NCI-H69 (cell line): ENCODE measurements at regions not wholly inside any gene's neighbourhood (a gene's known extent, or its start where the extent isn't known, plus 50 kb on each side); places are given as distances from the start of the nearest gene placed in this dataset.

Experiments
- DNase-seq: peaks from one replicate; lab custom pipeline; 2025; lab: John Stamatoyannopoulos, UW

DNA sequence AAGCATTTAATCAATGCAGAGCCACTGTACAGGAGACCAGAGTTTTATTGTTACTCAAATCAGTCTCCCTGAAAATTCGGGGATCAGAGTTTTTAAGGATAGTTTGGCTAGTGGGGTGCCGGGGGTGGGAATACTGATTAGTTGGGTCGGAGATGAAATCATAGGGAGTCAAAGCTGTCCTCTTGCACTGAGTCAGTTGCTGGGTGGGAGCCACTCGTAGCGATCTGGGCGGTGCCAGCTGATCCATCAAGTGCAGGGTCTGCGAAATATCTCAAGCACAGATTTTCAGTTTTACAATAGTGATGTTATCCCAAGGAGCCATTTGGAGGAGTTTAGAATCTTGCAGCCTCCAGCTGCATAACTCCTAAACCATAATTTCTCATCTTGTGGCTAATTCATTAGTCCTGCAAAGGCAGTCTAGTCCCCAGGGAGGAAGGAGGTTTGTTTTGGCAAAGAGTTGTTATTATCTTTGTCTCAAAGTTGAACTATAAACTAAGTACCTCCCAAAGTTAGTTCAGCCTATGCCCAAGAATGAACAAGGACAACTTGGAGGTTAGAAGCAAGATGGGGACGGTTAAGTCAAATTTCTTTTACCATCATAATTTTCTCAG, 169.4 kb upstream of the PLEKHG7 start:
- DNase-seq = peak; percentile 20

DNA sequence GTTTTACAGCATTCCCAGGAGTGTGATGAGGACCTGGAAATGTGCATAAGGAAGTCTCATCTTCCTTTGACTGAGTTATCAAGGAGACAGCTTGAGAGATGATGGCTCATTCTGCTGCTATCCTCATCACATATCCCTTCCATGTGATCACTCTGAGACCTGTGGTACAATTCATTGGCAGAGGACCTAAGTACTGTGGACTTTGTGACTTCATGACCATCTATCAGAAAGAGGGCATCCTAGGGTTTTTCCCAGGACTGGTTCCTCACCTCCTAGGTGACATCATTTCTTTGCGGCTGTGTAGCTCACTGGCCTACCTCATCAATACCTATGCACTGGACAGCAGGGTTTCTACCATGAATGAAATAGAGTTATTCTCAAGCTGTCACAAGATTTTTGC, 172.1 kb upstream of the PLEKHG7 start:
- DNase-seq = no peak

DNA sequence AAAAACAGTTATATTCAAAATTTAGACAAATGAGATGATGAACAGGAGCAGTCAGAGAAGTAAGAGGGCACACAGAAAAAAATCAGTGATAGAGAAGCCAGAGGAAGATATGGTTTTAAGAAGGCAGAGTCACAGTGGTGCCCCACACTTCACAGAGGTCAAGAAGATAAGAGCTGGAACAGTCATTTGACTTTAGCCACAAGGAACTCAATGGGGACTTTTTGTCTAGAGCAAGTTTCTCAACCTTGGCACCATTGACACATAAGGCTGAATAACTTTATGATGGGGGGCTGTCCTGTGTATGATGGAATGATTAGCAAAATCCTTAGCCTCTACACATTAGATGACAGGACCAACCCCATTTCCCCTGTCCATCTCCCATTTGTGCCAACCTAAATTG, 172.8 kb upstream of the PLEKHG7 start:
- no peak for DNase-seq

DNA sequence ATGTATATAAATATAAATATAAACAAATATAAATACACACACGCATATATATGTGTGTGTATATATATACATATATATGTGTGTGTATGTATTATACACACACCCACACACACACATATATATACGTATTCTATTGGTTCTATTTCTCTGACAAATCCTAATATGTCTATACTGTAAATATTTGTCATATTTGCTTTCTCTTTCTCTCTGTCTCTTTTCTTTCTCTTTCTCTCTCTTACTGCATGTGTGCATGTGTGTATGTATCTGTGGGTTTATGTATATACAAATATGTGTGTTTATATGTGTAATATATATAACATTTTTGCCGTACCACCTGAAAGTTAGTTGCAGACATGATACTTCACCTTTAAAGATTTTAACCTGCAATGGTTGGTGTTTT, 174.2 kb upstream of the PLEKHG7 start:
- no peak for DNase-seq

DNA sequence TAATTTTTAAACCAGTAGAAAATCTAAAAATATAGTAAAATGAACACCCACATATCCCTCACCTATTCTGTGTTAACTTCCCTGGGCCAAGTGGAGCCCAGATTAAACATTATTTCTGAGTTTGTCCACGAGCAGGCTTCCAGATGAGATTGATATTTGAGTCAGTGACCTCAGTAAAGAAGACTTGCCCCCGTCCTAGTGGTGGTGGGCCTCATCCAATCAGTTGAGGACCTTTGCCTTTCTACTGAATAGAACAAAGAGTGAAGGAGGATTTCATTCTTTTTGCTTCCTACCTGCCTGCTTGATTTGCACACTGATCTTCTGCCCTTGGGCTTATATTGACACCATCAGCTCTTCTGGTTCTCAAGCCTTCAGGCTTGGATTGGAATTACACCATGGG, 174.7 kb upstream of the PLEKHG7 start:
- DNase-seq = no peak

DNA sequence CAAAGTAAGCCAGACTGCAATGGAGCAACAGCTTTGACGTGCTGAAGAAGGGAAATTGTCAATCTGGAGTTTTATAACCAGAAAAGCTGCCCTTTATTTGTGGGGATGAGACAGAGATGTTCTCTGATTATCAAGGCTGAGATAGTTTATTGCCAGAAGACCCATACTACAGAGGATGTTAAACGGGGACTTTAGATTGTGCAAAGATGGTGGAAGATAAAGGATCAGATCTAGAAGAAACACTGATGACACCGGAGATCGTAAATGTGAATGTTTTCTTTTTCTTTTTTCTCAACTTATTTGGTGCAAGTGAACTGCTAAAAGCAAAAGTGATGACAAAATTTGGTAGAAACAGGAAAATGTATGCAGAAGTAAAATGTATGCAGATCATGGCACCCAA, 178.3 kb upstream of the PLEKHG7 start:
- DNase-seq = no peak

DNA sequence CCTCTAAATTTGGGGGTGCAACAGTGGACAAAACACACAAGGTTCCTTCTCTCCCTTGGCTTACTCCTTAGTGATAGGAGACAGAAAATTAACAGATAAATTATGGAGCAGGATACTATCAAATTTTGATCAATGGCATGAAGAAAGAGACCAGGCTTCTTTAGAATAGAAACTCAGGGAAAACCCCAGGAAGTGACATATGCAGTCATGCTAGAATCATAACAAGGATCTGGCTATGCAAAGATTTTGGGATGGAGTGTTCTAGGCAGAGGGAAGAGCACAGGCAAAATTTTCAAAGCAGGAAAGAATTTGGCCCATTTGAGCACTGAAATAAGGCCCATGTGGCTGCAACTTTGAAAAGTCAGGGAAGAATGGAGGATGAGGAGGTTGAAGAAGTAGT, 182.3 kb upstream of the PLEKHG7 start:
- DNase-seq = no peak

DNA sequence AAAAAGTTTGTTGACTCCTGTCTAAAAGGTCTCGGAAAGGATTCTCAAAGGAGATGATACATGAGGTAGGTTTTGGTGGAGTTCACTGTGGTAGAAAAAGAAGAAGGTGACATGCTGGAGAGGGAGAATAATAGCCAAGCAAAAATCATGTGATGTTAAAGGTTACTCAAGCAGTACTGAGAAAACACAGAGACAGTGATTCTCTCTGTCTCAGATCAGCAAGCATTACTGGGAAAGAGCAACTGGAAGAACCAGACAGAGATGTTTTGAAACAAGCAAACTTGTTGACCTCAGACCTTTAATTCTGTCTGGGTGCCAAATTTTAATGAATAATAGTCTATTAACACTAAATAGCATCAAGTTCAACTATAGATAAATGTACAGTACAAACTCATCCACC, 183.5 kb upstream of the PLEKHG7 start:
- DNase-seq = no peak

DNA sequence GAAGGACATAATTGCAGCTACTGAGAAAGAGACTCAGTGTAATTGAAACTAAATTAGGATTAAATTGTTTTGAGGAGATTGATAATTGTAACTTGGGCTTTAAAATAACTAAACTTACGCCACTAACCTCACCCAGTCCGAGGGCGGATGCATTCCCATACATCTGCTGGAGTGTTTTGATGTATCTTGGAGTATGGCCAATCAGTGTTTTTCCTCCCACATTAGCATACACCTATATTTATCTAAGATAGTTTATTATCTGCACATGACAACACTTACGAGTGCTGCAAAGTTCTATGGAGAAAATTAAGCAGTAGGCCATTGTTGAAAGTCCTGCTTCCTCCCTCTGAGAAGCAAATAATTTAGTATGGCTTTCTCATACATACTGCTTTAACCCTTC, 184.7 kb upstream of the PLEKHG7 start:
- DNase-seq = no peak

DNA sequence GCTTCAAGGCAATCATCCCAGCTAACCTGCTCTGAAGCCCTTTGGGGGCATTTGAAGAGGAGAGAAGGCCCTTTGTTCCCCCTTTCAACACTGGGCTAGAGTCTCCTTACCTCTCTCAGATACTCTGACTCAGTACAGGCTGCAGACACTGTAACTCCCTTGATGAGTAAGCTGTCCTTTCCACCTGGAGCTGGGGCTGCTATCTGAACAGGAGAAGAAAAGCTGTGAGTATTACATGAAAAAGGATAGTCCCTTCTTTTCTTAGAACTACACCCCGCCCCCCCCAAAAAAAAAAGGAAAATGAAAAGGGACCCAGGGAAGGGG, 186.6 kb upstream of the PLEKHG7 start:
- peak; percentile 16 for DNase-seq

DNA sequence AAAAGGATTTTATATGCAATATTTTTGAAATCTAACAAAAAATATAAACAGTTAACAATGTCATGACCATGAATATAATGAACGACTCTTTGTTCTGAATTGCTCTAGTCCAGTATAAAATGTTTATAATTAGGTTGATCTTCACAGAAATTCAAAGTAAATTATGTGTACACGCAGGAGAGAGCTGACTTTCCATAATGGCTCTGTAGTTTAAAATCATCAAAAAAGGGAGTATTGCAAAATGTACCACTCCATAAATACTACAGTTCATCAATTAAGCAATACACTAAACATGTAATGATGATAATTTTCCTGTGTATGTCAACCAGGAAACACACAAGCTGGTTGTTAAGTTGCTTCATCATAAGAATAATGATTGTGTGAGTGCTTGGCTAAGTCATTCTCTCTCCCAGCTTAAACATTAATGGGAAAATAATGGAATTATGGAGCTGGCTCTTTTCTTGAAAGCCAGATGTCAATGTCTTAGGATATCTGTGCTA, 189.5 kb upstream of the PLEKHG7 start:
- no peak for DNase-seq

DNA sequence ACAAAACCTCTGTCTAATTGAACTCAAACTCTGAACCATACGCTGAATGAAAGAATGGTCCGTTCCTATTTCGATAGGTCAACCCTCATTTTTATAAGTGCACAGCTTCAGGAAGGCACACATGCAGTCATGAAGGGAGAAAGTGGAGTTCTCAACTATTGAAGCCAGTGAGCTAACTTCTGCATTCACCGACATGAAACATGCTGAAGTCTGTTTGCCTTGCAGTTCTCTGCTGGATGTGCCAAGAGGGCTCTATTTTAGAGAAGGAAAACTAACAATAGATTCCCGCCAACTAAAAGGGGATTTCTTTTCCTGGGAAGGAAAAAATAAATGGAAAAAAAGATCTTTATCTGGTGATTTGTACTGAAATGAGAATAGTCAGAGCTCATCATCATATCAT, 191.0 kb upstream of the PLEKHG7 start:
- DNase-seq = no peak

DNA sequence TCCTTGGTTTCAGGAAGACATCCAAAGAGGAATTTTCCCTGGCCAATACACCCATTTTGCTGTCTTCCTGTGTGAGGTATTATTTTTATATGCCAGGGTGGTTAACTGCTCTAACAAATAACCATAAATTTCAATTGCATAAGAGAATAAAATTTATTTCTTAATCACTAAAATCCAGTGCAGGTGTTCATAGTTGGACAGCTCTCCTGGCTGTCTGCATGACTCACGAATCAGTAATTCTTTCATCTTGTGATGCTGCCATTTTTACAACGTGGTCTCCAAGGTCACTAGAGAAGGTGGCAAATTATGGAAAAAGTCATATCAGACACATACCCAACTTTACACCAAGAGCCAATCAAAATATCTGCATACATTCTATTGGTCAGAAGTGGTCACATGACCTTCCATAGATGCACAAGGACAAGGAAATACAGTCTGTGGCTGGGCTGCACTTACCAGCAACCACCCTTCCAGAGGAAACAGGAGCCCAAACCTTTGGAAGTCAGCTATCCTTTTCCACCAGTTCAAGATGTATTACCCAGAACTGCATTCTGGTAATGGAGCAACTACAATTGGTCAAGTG, 193.5 kb upstream of the PLEKHG7 start:
- DNase-seq = no peak

DNA sequence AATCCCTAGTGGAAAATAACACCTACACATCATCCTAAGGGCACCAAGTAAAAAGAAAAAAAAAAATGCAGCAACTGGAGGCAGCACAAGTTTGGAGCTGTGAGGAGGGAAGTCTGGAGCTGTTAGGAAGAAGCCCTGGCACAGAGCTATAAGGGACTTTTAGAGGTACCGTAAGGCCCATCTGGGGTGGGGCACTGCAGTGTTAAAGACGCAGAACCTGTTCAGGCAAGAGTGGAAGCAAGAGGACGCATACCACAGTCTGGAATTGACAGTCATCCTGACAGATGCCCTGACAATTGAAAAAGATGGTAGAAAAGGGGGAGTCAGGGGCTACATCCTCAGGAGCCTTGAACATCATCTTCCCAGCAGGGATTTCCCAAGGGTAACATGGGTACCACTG, 195.9 kb upstream of the PLEKHG7 start:
- no peak for DNase-seq

DNA sequence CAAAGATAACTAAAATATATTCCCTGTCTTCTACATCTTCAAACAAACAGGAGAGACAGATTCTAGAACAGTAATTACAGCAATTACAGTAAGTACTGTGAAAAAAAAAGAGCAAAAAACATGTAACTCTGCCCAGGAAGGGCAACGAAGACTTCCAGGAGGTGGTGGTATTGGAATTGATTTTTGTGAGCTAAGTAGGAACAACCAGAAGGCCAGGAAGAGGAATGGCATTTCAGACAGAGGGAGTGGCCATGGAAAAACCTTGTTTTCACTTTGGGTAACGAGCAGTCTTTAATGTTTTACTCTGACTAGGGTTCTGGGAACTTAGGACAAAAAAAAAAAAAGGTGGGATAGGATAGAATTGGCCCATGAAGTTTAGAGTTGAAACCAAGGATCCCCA, 196.3 kb upstream of the PLEKHG7 start:
- DNase-seq = peak; percentile 77

DNA sequence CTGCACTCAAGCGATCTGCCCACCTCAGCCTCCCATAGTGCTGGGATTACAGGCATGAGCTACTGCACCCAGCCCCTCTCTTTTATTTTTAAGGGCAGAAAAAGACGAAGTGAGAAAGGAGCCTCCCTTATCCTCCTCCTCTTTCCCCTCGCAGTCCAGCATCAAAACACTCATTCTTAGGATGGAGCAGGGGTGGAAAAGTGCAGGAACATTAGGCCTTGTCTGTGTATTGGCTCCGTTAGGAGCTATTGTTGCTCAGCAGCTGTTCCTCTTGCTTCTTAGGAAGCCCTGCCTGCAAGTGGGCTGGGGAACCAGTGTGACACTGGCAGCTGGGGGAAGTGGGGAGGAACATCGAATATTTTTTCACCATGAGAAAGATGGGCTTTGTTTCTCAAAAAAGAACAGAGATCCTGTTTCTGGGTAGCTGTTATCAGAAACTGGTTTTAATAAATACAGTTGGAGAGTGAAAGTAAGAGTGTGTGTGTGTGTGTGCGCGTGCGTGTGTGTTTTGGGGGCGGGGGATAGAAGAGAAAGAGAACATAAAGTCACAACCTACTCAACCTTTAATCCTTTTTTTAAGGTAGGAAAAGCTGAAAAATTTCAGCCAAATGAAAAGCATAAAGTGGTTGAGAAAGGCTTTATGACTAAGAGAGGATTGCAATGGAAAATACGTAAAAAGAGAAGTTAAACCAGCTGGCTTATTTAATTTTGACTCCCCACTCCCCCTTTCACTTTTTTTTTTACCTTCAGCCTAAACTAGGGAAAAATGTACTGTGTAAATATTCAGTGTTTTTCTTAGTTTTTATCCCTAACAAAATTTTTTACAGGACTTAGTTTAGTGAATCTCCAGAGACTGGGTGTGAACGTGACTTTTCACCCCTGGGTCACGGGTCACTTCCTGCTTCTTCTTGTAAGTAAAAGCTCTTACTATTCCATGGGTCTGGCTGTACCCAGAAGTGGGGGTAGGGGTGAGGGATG, 197.2 kb upstream of the PLEKHG7 start:
- DNase-seq = peak; percentile 80

DNA sequence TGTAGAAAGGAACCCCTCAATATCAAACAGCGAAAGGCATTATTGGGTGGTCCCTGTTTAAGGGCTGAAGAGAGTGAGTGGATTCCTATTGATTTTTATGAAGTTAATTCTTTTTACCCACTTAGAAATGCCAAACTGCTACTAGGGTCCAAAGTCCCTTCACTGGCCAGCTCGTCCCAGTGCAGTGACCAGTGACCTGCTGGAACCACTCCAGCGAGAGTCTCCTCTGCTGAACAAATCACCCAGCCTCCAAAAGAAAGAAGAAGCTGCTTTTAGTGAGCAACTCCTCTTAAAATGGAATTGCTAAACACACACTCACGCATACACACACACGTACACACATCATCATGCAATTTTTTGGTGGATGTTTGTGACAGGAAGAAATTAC, 198.2 kb upstream of the PLEKHG7 start:
- DNase-seq = peak; percentile 47

DNA sequence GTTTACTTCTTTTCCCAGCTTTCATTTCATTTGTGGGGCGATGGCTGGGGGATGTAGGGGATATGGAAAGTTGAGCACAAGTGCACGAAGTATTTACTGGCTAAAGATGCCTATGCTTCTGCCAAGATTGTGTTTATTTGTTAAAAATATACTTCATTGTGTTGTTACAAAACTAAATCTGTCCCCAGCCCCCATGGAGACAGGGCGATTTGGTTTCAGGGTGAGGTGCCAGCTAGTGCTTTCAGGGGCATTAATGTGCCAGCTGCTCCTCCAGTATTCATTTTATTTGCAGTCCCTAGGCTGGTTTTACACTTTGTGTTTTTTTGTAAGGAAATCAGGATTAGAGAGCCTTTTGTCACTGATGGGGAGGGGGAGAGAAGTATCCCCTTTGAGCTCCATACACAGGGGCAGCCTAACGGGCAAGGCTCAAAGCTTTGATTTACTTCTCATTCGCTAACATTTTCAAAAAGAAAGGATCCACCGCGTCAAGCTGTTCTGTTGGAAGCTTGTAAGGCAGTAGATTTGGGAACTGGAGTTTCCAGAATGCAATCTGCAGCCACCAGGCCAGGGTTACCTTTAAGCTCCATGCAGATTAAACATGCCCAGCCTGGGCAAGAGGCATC, 198.7 kb upstream of the PLEKHG7 start:
- peak; percentile 82 for DNase-seq

DNA sequence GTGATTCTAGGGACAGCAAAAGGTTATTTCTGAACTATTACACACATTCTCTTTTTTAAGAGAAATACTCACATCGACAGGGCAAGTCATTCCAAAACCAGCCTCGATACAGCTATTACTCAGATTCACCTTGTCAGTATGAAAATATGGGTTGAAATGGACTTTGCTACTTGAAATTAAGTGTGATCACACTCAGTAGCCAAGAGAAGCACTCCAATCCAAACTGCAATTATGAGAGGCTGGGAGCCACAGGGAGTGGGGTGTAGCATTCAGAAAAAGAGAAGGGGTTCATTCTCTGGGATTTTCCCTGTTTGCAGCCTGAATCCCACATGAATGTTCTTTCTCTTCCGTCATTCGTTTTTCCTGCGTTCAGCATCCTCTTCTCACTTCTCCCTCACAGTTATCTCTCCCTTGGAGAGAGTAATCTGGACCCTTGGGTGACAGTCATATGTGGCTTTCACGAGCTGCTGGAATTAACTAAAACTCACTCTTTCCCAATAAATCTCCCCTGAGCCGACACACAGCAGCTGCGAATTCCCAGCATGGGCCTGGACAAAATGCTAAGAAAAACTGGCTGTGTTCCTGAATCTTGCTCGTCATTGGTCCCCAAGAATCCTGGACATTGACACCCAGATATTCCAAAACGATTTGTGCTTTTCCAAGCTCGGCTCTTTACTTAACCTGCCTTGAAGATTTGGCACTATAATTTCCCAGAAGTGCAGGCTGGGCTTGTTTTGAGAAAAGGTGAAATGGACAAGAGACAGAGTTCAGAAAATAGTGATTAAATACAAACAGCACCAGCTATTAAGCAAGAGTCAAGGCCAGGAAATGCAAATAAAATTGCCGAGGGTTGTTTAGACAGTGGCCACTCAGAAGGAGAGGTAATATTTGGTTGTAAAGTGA, 199.5 kb upstream of the PLEKHG7 start:
- peak; percentile 82 for DNase-seq

DNA sequence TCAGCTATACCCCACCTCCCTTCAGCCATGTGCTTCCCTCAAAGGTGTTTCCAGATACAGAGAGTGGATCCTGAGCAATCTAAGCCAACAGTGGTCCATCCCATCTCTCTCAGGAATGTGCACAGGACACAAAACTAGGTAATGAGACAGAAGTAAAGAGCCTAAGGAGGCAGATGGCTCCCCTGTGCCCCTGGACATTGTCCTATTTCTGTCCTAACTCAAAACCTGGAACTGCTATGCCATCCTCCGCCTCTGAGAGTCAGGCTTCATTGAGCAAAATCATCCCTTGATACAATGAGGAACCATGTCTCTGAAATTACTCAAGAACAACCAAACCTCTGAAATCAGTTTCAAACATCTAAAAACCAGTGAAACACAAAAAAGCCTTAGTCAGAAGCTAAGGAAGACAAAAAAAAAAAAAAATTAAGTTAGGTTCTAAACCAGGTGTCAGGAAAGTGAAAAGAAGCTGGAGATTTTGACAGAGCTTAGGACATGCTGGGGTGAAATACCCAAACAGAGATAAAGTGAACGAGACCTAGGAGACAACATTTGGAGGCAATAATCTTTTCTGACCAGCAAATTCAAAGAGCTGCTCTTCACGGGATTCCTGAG, 200.3 kb upstream of the PLEKHG7 start:
- peak; percentile 51 for DNase-seq

DNA sequence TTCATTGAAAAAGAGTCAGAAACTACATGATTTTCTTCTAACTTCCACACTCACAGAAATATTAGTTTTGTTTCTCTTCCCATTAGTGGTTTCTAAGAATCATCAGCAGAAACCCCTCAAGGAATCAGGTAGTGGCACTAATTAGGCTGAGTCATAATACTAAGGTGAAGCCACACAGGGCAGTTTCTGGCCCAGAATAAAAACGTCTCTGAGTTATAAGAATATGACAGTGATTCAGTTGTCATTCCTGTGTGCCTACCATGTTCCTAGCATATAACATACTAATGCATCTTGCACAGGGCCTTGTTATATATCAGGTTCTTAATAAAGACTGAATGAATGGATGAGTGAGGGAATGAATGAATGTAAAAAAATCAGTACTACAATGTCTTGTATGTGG, 206.0 kb upstream of the PLEKHG7 start:
- DNase-seq = no peak
